Smooth muscle cell of the brain vasculature (primary cell): ENCODE measurements at regions not wholly inside any gene's neighbourhood (a gene's known extent, or its start where the extent isn't known, plus 50 kb on each side); places are given as distances from the start of the nearest gene placed in this dataset.

ENCODE experiments used
- DNase-seq: peaks from one replicate; pipeline ENCODE4 v3.0.0-alpha.2; 2012; ENCODE audit warnings: low read depth, low spot score

DNA sequence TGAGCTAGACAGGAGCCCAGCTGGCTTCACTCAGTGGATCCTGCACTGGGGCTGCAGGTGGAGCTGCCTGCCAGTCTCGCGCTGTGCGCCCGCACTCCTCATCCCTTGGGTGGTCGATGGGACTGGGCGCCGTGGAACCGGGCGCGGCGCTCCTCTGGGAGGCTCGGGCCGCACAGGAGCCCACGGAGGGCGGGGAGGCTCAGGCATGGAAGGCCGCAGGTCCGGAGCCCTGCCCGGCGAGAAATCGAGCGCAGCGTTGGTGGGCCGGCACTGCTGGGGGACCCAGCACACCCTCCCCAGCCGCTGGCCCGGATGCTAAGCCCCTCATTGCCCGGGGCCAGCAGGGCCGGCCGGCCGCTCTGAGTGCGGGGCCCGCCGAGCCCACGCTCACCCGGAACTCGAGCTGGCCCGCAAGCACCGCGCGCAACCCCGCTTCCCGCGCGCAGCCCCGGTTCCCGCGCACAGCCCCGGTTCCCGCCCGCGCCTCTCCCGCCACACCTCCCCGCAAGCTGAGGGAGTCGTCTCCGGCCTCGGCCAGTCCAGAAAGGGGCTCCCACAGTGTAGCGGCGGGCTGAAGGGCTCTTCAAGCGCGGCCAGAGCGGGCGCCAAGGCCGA is 1130.5 kb upstream of the FLRT2 start:
- DNase-seq, result no peak

DNA sequence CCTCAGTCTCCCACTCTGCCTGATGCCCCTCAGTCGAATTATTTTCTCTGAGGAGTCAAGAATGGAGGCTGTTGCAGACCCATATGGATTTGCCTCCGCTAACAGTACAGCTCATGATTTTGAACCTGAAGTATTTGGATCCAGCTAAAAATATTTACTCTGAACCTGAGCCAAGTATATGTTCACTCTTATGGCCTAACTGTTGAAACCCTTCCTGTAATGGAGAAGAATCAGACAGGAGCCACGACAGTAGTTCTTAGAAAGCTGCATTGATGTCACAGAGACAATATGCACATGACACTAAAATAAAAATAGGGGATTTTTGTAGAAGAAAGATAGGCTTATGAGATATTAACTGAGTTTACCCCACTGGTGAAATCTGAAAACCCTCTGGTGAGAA is 1128.3 kb upstream of the FLRT2 start:
- no peak for DNase-seq

DNA sequence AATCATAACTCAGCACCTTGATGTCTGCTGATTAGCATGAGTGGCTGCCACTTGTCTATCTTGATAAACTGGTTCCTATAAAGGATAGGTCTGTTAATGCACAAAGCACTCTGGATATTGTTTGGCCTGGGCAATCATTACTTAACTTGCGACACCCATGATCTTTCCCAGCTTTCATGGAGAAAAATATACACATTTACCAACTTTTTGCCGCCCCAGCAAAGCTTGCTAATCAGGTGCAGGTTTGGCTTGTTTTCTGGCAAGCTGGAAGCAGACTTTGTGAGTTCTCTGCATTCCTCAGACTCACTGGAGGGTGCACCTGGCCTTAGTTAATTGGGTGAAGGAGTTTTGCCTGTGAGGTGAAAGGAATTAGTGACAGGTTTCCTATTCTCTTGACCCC is 1126.4 kb upstream of the FLRT2 start:
- no peak for DNase-seq

DNA sequence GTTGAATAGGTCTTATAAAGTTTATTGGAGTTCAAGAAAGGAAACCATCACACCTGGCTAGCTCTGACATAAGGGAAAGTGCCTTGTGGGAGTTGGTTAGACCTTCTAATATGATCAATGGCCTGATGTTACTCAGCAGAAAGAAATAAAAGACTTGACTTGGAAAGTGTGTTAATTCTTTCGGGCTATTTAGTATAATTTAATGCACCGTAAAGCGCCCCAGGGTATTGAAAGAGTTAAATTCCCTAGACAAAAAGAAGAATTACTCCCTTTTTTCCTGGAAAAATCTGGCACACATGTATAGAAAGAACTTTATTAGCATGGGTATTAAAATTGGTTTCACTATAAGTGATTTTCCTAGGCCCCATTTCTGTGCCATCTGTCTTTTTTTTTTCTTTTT is 1125.7 kb upstream of the FLRT2 start:
- DNase-seq, result no peak

DNA sequence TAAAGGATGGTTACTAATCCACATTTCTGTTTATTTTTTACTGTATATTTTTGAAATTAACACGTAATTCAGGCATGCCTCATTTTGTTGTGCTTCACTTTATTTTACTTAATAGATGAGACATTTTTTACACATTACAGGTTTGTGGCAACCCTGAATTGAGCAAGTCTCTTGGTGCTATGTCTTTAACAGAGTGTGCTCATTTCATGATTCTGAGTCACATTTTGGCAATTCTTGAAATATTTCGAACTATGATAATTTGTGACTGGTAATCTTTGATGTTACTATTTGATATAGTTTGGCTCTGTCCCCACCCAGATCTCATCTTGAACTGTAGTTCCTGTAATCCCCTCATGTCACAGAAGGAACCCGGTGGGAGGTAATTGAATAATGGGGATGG is 1120.5 kb upstream of the FLRT2 start:
- no peak for DNase-seq

DNA sequence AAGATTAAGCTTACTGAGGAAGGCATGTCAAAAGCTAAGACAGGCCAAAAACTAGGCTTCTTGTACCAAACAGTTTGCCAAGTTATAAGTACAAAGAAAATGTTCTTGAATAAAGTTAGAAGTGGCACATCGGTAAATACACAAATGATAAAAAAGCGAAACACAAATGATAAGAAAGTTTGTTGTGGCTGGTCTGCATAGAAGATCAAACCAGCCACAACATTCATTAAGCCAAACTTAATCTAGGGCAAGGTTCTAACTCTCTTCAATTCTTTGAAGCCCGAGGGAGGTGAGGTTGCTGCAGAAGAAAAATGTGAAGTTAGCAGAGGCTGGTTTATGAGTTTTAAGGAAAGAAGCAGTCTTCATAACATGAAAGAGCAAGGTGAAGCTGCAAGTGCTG is 1119.6 kb upstream of the FLRT2 start:
- DNase-seq, result no peak

DNA sequence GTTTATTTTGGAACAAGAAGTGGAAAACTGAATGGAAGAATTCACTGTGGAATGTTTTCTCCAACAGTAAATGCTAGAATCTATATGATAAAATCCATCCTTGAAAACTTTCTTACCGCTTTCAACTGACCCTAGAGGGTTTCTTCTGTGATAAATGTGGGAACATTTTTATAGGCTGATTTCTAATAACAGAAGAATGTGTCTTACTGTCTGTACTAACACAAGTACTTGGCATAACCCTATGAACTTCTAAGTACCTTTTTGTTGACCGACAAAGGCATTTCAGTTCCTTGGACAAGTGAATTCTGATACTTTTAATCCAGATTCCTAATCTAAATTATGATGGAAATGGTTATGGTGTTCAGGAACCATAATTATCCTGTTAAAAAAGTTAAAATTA is 1109.7 kb upstream of the FLRT2 start:
- no peak for DNase-seq

DNA sequence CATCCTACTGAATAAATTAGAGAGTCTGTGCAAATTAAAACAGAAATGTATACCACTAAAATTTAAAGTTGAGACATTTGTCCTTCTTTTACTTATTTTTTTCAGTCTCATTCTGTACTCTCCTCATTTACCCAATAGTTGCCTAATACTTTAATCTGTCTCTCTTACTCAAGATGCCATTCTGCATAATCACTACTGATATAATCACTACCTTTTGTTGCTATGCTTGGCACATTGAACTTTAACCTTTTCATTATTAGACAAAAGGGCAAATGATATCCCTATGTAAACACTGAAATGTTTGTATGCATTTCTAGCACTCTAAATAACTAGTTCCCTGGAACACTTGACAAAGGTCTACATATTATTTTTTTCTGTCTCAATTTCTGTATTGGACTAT is 1108.3 kb upstream of the FLRT2 start:
- DNase-seq, result no peak

DNA sequence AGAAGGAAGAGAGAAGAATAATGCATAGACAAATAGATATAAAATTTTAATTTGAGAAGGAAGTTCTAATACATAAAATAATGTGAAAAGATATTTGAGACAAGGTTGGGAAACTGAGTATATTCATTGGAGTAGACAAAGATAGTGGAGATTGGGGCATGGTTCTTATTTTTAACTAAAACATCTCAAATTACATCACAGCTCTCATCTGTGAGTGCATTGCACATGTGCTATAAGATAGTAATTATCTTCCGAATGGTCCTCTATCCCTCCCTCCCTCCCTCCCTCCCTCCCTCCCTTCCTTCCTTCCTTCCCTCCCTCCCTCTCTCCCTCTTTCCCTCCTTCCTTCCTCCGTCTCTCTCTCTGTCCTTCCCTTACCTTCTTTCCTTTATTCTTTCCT is 1104.0 kb upstream of the FLRT2 start:
- DNase-seq, result no peak

DNA sequence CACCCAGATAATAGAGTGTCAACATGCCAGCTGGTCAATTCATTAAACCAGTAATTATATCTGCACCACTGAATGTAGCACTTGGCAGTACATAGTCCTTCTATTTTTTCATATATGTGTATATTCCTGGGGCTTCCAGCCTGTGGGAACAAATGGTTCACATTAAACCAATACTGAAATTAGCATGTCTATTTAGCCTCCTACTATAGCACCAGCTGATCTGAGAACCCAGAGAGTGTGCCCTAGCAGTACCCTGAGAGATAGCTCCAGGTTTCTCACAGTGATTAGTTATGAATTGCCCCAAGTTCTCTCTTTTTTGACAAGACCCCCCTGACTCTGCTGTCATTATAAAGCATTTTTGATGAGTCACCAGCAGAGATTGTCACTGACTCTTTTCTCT is 1097.3 kb upstream of the FLRT2 start:
- no peak for DNase-seq

DNA sequence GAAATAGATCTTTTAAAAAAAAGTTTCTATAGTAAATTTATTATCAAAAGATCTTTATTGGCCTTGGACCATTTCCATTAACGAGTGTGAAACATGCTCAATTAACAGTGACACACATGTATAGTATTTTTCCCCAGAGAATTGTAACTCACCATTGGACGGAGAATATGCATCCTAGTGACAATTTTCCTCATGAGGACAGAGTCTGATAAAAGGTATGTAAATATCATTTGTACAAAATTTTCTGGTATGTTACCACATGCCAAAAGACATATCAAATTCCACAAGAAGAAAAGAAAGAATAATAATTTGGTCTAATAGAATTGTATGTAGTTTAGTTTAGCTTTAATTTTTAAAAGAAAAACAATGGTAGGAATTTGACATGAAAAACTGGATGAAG is 1096.0 kb upstream of the FLRT2 start:
- DNase-seq, result no peak

DNA sequence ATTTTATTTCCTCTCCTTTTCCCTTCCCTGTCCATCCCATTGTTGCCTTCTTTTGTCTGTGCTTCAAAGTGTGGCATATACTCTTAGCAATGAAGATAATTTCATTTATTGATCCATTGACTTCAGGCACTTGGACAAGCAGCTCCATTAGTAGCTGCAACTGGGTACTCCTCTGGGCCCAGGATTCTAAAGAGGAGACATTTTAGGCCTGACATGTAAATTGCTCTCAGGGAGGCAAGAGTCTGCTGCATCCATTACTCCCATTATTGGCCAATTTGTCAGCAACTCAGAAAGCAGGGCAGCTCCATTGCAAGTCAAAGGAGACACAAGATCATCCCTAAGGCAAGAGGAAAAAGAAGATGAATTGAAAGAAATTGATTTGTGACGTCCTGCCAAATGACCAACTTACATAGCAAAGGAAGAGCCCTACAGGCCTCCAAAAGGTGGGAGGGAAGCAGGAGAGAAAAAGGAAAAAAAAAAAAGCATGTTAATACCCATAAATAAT is 1094.1 kb upstream of the FLRT2 start:
- DNase-seq, result no peak

DNA sequence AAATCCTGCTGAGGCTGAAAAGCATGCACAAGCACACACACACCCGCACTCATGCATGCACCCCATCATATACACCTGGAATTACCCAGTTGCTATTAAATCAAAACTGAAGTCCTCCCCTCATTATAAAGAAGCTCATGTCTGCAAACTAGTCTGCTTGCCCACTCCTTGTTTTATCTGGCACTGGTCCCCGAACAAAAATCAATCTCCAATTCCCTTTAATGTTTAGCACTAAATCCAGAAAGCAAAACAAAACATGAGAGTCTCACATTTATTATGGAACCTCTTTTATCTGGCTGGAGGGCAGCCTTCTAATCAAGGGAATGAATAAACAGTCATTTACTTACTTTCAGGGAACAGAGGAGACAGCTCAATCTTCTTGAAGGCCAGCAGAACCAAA is 1093.4 kb upstream of the FLRT2 start:
- DNase-seq, result no peak

DNA sequence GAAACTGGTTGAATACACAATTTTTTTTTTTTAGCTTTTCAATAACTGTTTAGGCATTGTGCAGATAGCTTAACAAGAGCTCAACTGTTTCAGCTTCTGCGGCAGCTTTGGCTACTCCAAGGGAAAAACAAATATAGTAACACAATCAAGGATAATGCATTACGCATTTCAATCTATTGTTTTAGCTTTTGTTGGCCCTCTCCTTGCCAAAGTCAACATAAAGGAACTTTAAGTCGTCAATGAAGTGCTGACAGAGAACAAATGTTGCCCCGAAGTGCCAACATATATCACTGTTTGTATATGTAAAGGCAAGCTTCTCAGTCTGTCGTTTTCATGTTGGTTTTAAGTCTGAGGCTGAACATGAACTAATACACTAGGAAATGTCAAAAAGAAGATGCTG is 1087.4 kb upstream of the FLRT2 start:
- no peak for DNase-seq

DNA sequence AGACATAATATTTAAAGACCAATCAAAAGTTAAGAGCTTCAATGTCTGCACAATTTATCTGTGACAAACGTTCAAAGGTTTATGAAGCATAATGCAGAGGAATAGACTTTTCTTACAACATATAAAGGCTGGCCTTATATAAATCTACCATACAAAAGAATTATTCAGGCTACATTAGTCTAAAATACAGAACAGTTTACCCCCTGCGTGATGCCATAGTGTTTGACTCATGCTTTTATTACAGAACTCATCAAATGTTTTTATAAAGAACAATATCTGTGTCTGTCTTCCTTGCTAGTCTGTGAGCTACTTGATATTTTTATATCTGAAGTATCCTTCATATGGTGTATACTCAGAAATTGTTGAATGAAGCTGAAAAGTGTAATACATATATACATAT is 1084.5 kb upstream of the FLRT2 start:
- DNase-seq, result no peak

DNA sequence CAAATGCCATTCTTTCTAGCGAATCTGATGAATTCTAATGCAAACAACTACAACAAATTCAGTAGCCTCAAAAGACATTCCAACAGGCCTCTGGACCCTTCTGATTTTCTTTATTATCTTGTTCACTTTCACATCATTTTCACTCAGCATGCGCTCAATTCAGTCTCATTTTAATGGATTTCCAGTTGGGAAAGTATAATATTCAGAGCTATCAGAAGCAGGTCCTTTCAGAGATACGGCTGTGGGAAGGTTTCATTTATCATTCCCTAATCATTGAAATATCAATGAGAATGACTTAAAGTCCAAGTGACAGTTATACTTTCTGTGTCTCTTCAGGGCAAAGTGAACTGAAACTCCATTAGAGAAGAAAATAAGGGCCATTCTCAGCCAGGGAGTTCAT is 1083.7 kb upstream of the FLRT2 start:
- no peak for DNase-seq

DNA sequence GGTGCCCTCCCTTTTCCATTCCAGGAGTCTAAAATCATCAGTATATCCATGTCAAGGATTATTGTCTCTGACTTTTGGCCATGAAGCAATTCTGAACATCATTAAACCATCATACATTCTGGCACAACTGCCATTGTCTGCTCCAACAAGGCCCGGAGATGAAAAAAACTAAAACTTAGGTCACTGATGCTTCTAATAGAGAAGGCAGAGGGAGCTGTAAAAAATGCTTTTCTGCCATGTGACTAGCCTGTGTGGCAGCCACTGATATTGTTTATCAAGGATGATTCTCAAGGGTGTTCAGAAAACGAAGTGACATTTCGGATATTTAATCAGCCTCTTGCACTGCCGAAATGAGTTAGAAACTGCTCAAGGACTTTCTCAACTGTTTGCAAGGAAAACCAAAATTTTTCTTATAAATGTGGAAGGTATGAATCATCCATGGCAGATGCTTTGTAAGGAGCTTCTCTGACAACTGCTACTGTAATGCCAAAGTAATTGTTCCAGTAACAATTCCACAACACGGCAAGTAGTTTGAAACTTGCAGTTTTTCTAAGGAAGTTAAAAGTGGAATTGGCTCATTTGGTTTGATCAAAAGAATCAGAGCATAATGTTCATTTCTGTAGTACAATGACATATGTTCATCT is 1076.5 kb upstream of the FLRT2 start:
- no peak for DNase-seq

DNA sequence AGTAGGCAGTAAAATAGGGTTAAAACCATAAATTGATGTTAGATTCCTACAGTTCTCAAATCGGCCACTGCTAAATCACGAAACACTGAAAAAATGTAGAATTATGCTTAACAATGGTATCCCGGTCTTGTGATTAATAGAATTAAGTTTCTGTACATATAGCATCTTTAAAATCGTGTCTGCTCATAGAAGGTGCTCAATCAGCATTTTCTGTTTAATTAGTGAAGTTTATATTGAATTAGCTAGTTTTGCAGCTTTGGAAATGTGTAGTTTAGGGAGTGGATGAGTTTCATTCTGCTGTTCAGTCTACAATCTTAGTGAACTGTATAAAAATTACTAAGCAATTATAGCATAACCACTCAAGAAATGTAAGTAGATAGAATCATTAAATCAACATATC is 1075.8 kb upstream of the FLRT2 start:
- DNase-seq, result no peak

DNA sequence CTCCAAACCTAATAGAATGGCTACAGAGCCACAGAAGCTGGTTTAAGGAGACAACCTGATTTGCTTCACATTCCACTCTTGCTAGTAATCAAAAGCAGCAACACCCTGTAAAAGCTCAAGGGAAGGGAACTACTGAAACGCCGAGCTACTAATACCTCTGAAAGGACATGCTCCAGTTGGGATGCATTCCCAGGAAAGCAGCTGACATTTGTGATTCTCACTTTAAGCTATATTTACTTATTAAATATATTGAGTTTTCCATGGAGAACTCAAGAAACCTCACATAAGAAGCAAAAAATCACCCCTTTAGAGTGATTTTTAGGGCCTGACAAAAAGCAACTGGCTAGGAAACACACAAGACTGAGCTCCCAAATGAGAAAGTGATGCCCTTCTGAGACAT is 1073.0 kb upstream of the FLRT2 start:
- DNase-seq, result no peak

DNA sequence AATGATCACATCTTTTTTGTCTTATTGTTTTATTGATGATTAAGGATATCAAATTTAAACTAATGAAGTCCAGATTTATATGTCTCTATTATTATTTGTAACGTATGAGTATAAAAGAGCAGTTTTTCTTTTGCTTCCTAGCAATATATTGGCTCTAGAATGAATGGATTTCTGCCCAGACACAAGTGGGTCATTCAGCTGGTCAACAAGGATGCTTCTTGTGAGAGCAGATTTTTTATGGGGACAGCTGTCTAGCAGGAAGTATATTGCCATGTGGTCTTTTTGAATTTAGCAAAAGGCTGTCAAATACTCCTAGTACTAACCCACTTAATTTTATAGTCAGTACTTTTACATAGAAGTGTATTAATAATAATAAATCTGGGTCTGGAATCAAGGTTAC is 1071.1 kb upstream of the FLRT2 start:
- no peak for DNase-seq

DNA sequence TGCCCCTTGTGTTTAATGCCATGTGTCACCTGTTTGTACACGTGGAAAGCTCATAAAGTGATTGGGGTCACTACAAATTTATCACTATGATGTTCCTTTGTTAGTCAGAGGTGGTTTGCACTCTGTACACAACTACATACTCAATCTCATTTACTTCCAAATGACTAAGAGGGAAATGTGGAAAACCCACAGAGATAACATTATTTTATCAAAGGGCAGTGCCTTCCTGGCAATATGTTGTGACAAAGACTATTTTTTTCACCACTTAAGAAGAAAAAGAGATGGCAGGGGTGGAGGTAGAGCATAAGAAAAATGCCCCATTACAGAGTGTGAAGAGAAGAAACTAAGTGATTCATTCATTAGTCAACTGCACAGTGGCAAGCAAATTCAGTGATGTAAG is 1064.1 kb upstream of the FLRT2 start:
- no peak for DNase-seq

DNA sequence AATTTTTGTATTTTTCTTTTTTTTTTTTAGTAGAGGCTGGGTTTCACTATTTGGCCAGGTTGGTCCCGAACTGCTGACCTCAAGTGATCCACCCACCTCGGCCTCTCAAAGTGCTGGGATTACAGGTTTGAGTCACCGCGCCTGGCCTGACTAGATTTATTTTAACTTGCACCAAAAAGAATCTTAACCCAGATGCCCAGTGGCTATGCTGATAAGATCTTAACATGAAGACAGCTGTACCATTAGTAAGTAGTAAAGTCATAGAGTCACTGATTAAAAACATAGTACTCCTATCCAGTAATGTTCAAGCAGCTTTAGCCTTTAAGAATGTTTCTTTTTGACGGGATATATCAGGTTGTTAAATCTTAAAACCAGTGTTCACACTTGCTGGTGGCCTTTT is 1061.8 kb upstream of the FLRT2 start:
- DNase-seq, result no peak

DNA sequence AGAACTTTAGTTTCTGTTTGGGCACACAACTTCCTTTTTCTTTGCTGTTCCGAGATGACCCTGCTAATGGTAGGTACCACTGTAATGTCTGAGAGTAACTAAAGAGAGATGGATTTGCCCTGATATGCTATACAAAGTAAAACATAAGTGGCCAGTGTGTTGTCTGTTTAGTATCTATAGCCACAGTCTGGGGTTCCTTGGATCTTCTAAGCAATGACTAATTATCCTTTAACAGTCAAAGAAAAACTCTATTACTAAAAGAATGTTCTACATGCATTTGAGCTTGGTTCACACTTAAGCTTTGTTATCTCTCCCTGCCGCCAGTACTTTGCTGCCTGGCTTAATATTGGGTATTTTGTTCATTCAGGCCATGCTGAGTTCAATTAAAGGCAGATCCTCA is 1051.9 kb upstream of the FLRT2 start:
- no peak for DNase-seq
